ENCODE measurements at regions not wholly inside any gene's neighbourhood (a gene's known extent, or its start where the extent isn't known, plus 50 kb on each side); places are given as distances from the start of the nearest gene placed in this dataset.

DNA sequence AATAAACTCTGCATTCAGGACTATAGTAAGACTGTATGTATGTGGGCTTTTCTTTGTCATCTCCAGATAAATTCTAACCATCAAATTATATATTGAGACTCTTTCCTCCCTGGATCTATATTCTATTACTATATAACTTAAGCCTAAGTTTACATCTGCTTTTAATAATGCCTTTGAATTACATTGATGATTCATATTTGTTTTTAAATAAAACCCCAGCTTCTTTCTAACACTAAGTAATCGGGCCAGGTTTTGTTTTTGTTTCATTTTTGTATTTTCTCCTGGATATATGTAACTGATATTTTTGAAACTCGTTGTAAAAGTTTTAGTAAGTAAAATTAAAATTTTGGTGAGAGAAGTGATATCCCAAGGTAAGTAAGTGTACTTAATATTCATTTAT is 1599.1 kb downstream of the PCDH9 start:
- TF ChIP-seq POLR2AphosphoS5 (IDR thresholded peaks at IDR 0.05) (no peak), POLR2A (IDR thresholded peaks at IDR 0.05) (no peak)
- TF ChIP-seq, protein P1, sequence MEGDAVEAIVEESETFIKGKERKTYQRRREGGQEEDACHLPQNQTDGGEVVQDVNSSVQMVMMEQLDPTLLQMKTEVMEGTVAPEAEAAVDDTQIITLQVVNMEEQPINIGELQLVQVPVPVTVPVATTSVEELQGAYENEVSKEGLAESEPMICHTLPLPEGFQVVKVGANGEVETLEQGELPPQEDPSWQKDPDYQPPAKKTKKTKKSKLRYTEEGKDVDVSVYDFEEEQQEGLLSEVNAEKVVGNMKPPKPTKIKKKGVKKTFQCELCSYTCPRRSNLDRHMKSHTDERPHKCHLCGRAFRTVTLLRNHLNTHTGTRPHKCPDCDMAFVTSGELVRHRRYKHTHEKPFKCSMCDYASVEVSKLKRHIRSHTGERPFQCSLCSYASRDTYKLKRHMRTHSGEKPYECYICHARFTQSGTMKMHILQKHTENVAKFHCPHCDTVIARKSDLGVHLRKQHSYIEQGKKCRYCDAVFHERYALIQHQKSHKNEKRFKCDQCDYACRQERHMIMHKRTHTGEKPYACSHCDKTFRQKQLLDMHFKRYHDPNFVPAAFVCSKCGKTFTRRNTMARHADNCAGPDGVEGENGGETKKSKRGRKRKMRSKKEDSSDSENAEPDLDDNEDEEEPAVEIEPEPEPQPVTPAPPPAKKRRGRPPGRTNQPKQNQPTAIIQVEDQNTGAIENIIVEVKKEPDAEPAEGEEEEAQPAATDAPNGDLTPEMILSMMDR (IDR thresholded peaks at IDR 0.05) = no peak

Measured in gastroesophageal sphincter (tissue), 3 donors.